Uterus (tissue), 3 donors: ENCODE measurements at regions not wholly inside any gene's neighbourhood (a gene's known extent, or its start where the extent isn't known, plus 50 kb on each side); places are given as distances from the start of the nearest gene placed in this dataset.

Experiments
- DNase-seq, 2 donors: peaks; one replicate each; pipeline ENCODE4 v3.0.0-alpha.2; 2019 to 2020
- H3K27ac ChIP-seq, 2 donors: fragments of 200-600 bp; sonication (generic); 1 replicate in 1 of 2; 2 replicates in 1 of 2; pipeline ENCODE4 v1.5.1; 2016 to 2018
- H3K27me3 ChIP-seq, 2 donors: fragments of 200-600 bp; sonication (generic); one replicate each; pipeline ENCODE4 v1.5.1; 2018 to 2019; ENCODE audit warnings: control low read depth in 1 of 2
- H3K36me3 ChIP-seq, 2 donors: fragments of 200-600 bp; sonication (generic); one replicate each; pipeline ENCODE4 v1.5.1; 2019; ENCODE audit warnings: control low read depth in 1 of 2
- H3K4me1 ChIP-seq, 2 donors: fragments of 200-600 bp; sonication (generic); one replicate each; pipeline ENCODE4 v1.5.1; 2018 to 2019; ENCODE audit warnings: control low read depth in 1 of 2
- H3K4me3 ChIP-seq, 2 donors: fragments of 200-600 bp; sonication (generic); 1 replicate in 1 of 2; 2 replicates in 1 of 2; pipeline ENCODE4 v1.5.1; 2018 to 2019; ENCODE audit warnings: mild to moderate bottlenecking in 1 of 2
- H3K9me3 ChIP-seq, 2 donors: fragments of 200-600 bp; sonication (generic); one replicate each; pipeline ENCODE4 v1.5.1; 2019; ENCODE audit warnings: control low read depth in 1 of 2
- CTCF ChIP-seq, 4 experiments: fragments of 200-600 bp in 2 of 4; fragments of 450-650 bp in 2 of 4; sonication (generic) in 2 of 4; IDR thresholded peaks; one replicate each; pipeline ENCODE4 v1.5.1; 2016 to 2019; ENCODE audit warnings: antibody characterized with exemption in 4 of 4, mild to moderate bottlenecking in 2 of 4, moderate library complexity in 1 of 4
- POLR2A ChIP-seq, 2 donors: fragments of 450-650 bp; IDR thresholded peaks; one replicate each; pipeline ENCODE4 v1.6.1; 2016; ENCODE audit warnings: antibody characterized with exemption in 2 of 2, mild to moderate bottlenecking in 1 of 2, moderate library complexity in 1 of 2
- intact Hi-C: fragments of 100-400 bp; cut with DNase I; formaldehyde crosslinking; loops from one replicate; pipeline ENCODE4 v1.15.1; 2023; ENCODE audit warnings: low total_unique reads
- donor health status: DM: yes; HTN: yes; CAD: no.

GRCh38 chr4:128502818-128503527 lies 215.4 kb upstream of the PGRMC2 start:
- H3K36me3 ChIP-seq, result no peaks in the 10 kb centered on the region
- intact Hi-C loops, result no loop called here
- TF ChIP-seq POLR2A (IDR thresholded peaks at IDR 0.05) (no peak), CTCF (IDR thresholded peaks at IDR 0.05) (no peak)
- no peaks in the 10 kb centered on the region for H3K9me3 ChIP-seq
- DNase-seq, result no peak
- no peak overlapping the region for H3K4me3 ChIP-seq
- H3K4me1 ChIP-seq, result no peaks in the 10 kb centered on the region
- H3K27ac ChIP-seq, result no peak overlapping the region
- H3K27me3 ChIP-seq, result no peaks in the 10 kb centered on the region

GRCh38 chr4:128501239-128501638 lies 213.6 kb upstream of the PGRMC2 start:
- TF ChIP-seq POLR2A (IDR thresholded peaks at IDR 0.05) (no peak), CTCF (IDR thresholded peaks at IDR 0.05) (no peak)
- no peak for DNase-seq
- H3K4me3 ChIP-seq, result no peak overlapping the region
- H3K4me1 ChIP-seq, result no peaks in the 10 kb centered on the region
- no peaks in the 10 kb centered on the region for H3K9me3 ChIP-seq
- no peak overlapping the region for H3K27ac ChIP-seq
- H3K36me3 ChIP-seq, result no peaks in the 10 kb centered on the region
- no peaks in the 10 kb centered on the region for H3K27me3 ChIP-seq
- intact Hi-C loops, result no loop called here

- Histone ChIP-seq H3K27ac (no peak overlapping the region), H3K36me3 (no peaks in the 10 kb centered on the region), H3K4me1 (no peaks in the 10 kb centered on the region), H3K9me3 (no peaks in the 10 kb centered on the region), H3K4me3 (no peak overlapping the region), H3K27me3 (no peaks in the 10 kb centered on the region)
- intact Hi-C loops, result no loop called here
- TF ChIP-seq CTCF (IDR thresholded peaks at IDR 0.05), result no peak
- TF ChIP-seq POLR2A (IDR thresholded peaks at IDR 0.05), result no peak
- DNase-seq, result no peak
Measured at GRCh38 chr4:128488055-128488705, 200.6 kb upstream of the PGRMC2 start.

- Histone ChIP-seq H3K4me3 (no peak overlapping the region), H3K27ac (no peak overlapping the region), H3K4me1 (no peaks in the 10 kb centered on the region), H3K9me3 (no peaks in the 10 kb centered on the region), H3K27me3 (no peaks in the 10 kb centered on the region), H3K36me3 (no peaks in the 10 kb centered on the region)
- TF ChIP-seq CTCF (IDR thresholded peaks at IDR 0.05) (no peak), POLR2A (IDR thresholded peaks at IDR 0.05) (no peak)
- intact Hi-C loops, result no loop called here
- DNase-seq, result no peak
Measured at GRCh38 chr4:128484896-128485295, 197.3 kb upstream of the PGRMC2 start.

- H3K36me3 ChIP-seq, result no peaks in the 10 kb centered on the region
- no peaks in the 10 kb centered on the region for H3K4me1 ChIP-seq
Measured at GRCh38 chr4:128483816-128484215, 196.2 kb upstream of the PGRMC2 start.

More at GRCh38 chr4:128483816-128484215, 196.2 kb upstream of the PGRMC2 start:
- intact Hi-C loops, result no loop called here
- Histone ChIP-seq H3K27me3 (no peaks in the 10 kb centered on the region), H3K9me3 (no peaks in the 10 kb centered on the region), H3K27ac (no peak overlapping the region), H3K4me3 (no peak overlapping the region)
- DNase-seq, result no peak
- no peak for TF ChIP-seq CTCF (IDR thresholded peaks at IDR 0.05)
- TF ChIP-seq POLR2A (IDR thresholded peaks at IDR 0.05), result no peak
